ENCODE measurements at regions not wholly inside any gene's neighbourhood (a gene's known extent, or its start where the extent isn't known, plus 50 kb on each side); places are given as distances from the start of the nearest gene placed in this dataset.

DNA sequence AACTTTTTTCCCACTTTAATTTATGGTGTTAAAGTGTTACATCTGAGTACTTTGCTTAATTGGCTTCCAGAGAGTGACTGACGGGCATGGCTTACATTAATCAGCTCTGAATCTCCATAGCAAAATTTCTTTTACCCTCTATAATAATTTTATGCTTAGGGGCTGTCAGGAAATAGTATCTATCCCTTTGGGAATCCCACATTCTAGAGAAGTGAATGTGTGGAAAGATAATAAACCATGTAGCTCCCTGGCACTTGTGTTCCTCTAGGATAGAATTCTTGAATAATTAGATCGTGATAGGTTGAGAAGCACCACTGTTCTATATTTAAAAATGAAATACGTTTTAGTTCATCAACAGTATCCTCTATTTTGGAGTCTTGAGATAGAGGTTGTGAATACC is 89.6 kb downstream of the DNAJB9 start:
- TF ChIP-seq, protein P1, sequence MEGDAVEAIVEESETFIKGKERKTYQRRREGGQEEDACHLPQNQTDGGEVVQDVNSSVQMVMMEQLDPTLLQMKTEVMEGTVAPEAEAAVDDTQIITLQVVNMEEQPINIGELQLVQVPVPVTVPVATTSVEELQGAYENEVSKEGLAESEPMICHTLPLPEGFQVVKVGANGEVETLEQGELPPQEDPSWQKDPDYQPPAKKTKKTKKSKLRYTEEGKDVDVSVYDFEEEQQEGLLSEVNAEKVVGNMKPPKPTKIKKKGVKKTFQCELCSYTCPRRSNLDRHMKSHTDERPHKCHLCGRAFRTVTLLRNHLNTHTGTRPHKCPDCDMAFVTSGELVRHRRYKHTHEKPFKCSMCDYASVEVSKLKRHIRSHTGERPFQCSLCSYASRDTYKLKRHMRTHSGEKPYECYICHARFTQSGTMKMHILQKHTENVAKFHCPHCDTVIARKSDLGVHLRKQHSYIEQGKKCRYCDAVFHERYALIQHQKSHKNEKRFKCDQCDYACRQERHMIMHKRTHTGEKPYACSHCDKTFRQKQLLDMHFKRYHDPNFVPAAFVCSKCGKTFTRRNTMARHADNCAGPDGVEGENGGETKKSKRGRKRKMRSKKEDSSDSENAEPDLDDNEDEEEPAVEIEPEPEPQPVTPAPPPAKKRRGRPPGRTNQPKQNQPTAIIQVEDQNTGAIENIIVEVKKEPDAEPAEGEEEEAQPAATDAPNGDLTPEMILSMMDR (IDR thresholded peaks at IDR 0.05; ENCODE audit: low read length): no peak
- TF ChIP-seq EZH2 (IDR thresholded peaks at IDR 0.05; ENCODE audit: borderline replicate concordance, low read length): no peak
